ENCODE measurements at regions not wholly inside any gene's neighbourhood (a gene's known extent, or its start where the extent isn't known, plus 50 kb on each side); places are given as distances from the start of the nearest gene placed in this dataset.

- ChIA-PET CTCF (no interaction called here), POLR2A (no interaction called here)
- TF ChIP-seq CTCF (IDR thresholded peaks at IDR 0.05), result no peak
- Mint-ChIP-seq H3K9me3 (peaks cover 7% of the 10 kb centered on the region), H3K27me3 (no peaks in the 10 kb centered on the region), H3K4me1 (no peaks in the 10 kb centered on the region), H3K4me3 (no peak overlapping the region), H3K36me3 (ENCODE audit: low read depth) (no peaks in the 10 kb centered on the region), H3K27ac (no peak overlapping the region)
- DNase-seq, result no peak
- ATAC-seq (ENCODE audit: low read depth), result no peak
- intact Hi-C loops (cut with micrococcal nuclease), result no loop called here
Measured at GRCh38 chr21:17949421-17949820, 130.3 kb upstream of the C21orf91 start.

- intact Hi-C loops (cut with micrococcal nuclease), result no loop called here
- Mint-ChIP-seq H3K27ac (no peak overlapping the region), H3K9me3 (peaks cover 7% of the 10 kb centered on the region), H3K4me3 (no peak overlapping the region), H3K4me1 (no peaks in the 10 kb centered on the region), H3K36me3 (ENCODE audit: low read depth) (no peaks in the 10 kb centered on the region), H3K27me3 (no peaks in the 10 kb centered on the region)
- ChIA-PET POLR2A (no interaction called here), CTCF (no interaction called here)
- TF ChIP-seq CTCF (IDR thresholded peaks at IDR 0.05), result no peak
- ATAC-seq (ENCODE audit: low read depth) (no peak), DNase-seq (no peak)
Measured at GRCh38 chr21:17947531-17947930, 128.4 kb upstream of the C21orf91 start.

DNA sequence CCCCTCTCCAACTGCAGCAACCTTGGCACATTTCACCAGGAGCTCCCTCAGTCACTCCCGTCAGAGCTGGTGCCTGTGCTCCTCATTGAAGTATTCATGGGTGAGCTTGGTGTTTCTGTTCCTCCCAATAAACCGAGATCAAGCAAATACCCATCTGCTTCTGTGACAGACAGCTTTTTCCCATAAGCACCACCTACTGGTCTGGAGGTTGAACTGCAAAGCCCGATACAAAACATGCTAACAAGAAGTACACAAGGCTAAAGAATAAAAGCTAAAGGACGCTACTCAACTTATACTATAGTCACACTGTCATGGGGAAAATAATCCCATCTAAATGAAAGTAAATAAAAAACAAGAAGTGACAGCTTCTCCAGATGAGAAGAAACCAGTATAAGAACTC, 111.9 kb upstream of the C21orf91 start:
- Mint-ChIP-seq H3K27ac (no peak overlapping the region), H3K27me3 (no peaks in the 10 kb centered on the region), H3K36me3 (ENCODE audit: low read depth) (no peaks in the 10 kb centered on the region), H3K4me3 (no peak overlapping the region), H3K9me3 (no peaks in the 10 kb centered on the region), H3K4me1 (no peaks in the 10 kb centered on the region)
- intact Hi-C loops (cut with micrococcal nuclease), result no loop called here
- no peak for DNase-seq
- ATAC-seq (ENCODE audit: low read depth), result peak; percentile 21
- POLR2A ChIA-PET, result no interaction called here
- no peak for TF ChIP-seq CTCF (IDR thresholded peaks at IDR 0.05)
- CTCF ChIA-PET, result no interaction called here

DNA sequence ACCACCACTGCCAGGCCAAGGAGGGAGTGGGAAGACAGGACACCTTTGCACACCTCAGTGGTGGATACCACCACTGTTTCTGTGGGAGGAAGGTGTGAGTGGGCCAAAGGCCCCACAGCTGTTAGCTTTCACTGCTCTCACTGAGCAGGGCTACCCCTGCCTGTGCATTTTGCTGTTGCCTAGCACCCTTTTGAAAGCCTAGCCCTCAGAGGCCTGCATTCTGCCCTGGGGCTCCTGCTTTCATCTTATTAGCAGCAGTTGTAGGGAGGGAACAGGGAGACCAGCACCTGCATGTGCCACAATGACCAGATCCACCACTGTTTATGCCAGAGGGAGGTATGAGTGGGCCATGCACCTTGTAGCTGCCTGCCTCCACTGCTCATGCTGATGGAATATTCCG, 110.9 kb upstream of the C21orf91 start:
- H3K4me1 Mint-ChIP-seq, result no peaks in the 10 kb centered on the region
- no peaks in the 10 kb centered on the region for H3K36me3 Mint-ChIP-seq (ENCODE audit: low read depth)

DNA sequence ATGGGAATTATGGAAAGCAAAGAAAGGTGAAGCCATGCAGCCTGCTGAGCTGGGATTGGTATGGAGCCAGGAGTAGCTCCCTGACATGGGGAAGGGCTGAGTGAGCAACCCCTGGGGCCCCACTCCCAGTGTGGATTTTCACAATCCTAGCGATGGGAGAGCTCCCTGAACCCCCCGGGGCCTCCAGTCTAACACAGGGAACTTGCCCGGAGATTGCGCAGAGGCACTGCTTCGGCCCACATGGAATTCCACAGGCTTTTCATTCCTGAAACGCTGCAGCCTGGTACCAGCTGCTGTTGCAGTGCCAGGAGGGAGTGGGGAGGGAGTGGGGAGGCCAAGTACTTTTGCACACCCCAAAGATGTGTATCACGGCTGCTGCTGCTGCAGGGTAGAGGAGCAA, 110.4 kb upstream of the C21orf91 start:
- no peak for TF ChIP-seq CTCF (IDR thresholded peaks at IDR 0.05)
- Mint-ChIP-seq H3K36me3 (ENCODE audit: low read depth) (no peaks in the 10 kb centered on the region), H3K27me3 (no peaks in the 10 kb centered on the region), H3K9me3 (no peaks in the 10 kb centered on the region), H3K27ac (no peak overlapping the region), H3K4me1 (no peaks in the 10 kb centered on the region), H3K4me3 (no peak overlapping the region)
- ATAC-seq (ENCODE audit: low read depth) (no peak), DNase-seq (no peak)
- POLR2A ChIA-PET, result no interaction called here
- intact Hi-C loops (cut with micrococcal nuclease), result no loop called here
- CTCF ChIA-PET, result interaction anchor here (0.8 to 1.6 kb wide), 2 partner anchors 241 to 250 kb away, joined by 3 to 4 read pairs; no protein-coding TSS in a partner anchor

More for the DNA sequence above, 110.9 kb upstream of the C21orf91 start:
- Mint-ChIP-seq H3K27me3 (no peaks in the 10 kb centered on the region), H3K4me3 (no peak overlapping the region), H3K27ac (no peak overlapping the region), H3K9me3 (no peaks in the 10 kb centered on the region)
- ChIA-PET POLR2A (no interaction called here), CTCF (no interaction called here)
- intact Hi-C loops (cut with micrococcal nuclease), result no loop called here
- TF ChIP-seq CTCF (IDR thresholded peaks at IDR 0.05), result no peak
- DNase-seq (no peak), ATAC-seq (ENCODE audit: low read depth) (no peak)
